ENCODE measurements at regions not wholly inside any gene's neighbourhood (a gene's known extent, or its start where the extent isn't known, plus 50 kb on each side); places are given as distances from the start of the nearest gene placed in this dataset.
"Not testable (repeated sequence)": the region's sequence is repeated elsewhere in the genome, so short reads cannot be mapped to it uniquely, and the experiment has no call there.

DNA sequence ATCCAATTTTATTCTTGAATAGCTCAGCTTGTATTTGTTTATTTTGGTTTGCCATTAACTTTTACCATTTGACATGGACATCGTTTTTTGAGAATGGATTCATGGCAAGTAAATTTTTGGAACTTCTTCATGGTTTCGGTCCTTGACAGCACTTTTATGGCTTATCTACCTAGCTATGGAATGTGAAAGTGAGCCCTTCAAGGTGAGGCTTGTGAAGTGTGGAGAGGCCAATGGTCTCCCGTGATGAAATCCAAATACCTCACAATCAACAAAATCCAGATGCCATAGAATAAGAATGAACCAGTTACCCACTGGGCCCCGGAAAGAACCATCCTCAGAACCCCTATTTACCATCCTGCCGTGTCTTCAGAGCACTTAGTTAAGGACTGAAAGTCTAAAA, 978.8 kb downstream of the FSCB start:
- no peak for ATAC-seq

DNA sequence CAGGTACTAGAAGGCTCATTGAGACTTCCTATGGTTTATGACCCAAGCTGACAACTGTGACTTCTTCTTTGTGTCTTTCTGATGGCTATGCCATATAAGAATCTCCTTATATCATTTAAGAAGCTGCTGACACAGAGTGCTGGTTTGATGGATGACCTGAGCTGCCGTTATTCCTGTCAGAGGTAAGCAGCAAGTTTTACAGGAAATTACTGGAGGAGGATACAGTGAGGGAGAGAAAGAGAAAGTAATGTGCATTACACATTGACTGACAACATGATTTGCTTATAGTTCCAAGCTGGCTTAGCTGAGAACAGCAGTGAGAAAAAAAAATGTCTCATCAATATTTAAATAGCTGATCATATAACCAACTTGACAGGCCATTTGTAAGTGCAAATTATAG, 981.4 kb downstream of the FSCB start:
- ATAC-seq: no peak

DNA sequence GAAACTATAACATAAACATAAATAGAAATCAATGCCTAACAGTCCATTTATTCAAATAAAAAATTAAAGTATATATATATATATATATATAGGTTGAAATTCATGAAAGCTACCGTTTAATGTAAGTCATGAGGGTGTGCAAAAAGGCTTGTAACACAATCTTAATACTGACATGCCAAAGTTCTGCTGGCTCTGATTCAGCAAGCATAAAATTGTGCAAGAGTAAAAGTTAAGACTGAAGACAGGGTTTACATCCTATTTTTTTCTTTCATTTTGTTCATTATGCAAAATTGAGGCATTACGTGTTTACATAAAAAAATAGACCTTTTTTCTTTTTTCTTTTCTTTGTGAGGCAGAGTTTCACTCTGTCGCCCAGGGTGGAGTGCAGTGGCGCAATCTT, 984.2 kb downstream of the FSCB start:
- no peak for ATAC-seq

DNA sequence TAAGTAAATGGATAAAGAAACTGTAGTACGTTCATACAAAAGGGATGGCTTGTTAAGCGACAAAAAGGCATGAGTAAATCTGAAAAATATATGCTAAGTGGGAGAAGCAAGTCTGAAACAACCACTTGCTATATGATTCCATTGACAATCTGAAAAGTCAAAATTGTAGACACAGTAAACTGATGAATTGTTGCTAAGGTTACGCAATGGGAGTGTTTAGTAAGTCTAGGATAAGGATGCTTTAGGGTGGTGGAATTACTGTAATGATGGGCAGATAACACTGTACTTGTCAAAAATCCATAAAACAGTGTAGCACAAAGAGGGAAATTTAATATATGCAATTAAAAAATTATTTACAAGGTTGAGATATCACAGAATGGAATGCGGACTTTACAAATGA, 984.9 kb downstream of the FSCB start:
- ATAC-seq: no peak

DNA sequence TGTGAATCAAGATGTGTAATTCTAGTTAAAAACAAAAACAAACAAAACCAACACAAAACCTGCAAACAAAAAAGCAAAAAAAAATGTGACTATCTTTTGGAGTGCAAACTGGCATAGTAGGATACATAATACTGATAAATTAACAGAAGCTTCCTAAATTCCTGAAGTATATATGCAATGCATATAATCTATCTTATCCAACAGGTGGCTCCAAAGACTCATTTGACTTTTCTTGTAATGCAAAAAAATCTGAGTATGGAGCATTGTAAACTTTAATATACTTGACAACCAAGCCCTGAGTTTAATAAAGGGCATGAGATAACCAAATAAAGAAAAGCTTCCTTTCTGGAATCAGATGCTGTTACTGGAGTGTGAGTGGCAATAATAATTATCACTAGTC, 1003.6 kb downstream of the FSCB start:
- ATAC-seq: no peak

DNA sequence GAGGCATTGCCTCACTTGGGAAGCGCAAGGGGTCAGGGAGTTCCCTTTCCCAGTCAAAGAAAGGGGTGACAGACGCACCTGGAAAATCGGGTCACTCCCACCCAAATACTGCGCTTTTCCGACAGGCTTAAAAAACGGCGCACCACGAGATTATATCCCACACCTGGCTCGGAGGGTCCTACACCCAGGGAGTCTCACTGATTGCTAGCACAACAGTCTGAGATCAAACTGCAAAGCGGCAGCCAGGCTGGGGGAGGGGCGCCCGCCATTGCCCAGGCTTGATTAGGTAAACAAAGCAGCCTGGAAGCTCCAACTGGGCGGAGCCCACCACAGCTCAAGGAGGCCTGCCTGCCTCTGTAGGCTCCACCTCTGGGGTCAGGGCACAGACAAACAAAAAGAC, 1014.7 kb downstream of the FSCB start:
- not testable (repeated sequence) for ATAC-seq

DNA sequence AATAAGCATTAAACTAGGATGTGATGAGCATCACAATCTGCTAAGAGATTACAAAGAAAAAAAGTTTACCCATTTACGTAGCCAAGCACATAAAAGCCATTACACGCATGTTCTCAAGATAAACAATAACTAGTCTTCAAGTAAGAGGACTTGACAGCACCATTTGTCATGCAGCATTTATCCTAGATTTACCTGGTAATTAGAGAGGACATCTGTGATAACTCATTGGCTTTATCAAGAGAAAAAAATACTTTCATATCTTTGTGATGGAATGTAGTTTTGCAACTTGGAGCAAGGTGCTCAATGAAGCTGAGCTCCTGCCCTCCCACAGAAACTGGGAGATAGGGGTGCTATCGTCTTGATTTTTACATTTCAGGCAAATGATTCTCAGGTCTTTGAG, 1023.7 kb downstream of the FSCB start:
- no peak for ATAC-seq

DNA sequence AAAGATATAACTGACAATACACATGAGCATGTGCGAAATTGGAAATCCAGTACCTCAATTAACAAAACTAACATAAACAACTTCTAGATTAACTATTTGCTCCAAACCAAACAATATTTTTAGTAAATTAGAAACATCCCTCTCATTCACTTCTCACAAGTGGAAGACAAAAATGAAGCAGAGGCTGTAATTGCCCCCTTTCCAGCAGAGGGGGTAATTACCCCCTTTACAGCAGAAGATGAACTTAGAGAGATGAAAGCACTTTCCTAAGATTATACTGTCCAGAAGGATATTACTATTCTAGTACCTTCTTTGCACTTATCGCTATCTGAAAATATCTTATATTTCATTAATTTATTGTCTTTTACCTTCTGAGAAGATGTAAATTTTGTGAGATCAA, 1025.2 kb downstream of the FSCB start:
- ATAC-seq: no peak

DNA sequence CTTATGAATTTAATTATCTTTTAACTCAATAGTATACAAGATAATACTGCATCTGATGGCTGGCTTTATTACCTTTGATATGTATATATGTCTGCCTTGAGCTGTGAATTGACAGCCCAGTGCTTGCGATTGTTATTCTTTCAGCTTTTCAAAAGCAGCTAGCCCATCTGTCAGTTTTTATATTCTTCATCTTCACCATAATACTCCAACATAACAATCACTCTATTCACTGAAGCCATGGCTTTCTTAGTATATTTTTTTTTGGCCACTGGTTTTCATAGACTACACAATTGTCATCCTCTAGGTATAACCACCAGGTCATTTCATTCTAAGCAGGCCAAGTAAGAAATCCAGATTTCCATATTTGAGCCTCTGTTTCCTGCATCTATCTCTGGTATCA, 1026.1 kb downstream of the FSCB start:
- ATAC-seq: no peak

DNA sequence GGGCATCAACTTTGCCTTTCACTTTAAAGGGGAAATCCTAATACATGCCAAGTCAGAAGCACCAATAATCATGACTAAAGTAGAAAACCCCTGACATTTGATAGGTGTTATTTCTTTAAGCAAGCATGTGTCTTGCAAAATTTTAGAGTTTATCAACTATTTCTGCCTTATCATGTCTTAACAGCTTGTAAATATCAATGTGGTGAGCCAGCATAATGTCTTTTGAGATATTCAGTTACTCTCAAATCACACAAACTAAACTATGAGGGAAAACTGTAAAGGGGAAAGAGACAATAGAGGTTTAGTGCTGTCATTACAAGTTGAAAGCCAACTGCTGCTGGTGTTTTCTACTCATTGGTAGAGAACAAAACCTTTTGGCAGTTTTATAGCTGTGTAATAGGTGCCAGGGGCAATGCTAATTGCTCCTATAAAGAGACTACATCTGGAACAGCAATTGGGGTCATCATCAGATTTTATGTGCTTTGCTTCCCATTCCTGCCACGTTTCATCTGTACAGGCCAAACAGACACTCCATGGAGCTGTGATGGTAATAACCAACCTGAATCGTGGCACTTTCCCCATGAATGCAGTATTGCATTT, 1027.4 kb downstream of the FSCB start:
- ATAC-seq: no peak

DNA sequence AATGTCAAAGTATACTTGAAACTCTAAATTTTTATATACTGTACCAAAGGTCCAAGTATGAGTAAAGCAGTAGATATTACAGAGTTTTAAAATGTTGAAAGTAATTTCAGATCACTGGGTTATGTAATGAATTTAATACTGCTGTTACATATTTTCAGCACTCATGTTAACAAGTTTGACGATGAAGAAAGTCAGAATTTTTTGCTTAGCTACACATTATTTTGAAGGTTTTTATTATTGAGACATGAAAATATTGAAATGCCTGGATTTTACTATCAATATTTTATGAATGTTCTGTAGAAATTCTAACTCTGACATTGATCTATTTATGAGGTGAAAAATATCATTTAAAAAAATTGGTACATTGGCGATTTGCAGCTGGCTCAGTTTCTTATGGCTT, 1030.3 kb downstream of the FSCB start:
- no peak for ATAC-seq

DNA sequence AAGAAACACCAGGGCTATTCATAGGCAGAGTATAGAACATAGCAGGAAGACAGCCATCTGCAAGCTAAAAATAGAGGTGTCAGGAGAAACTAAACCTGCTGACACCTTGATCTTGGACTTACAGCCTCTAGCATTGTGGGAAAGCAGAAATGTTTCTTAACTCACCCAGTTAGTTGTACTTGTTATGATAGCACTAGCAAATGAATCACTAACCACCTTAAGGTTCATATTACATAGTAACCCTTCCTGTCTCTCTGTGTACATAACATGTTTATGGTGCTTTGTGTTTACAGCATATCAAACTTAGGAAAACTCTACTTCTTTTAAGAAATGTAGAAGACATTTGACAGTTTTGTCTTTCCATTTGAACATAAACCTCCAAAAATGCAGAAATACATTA, 1031.3 kb downstream of the FSCB start:
- ATAC-seq: no peak

DNA sequence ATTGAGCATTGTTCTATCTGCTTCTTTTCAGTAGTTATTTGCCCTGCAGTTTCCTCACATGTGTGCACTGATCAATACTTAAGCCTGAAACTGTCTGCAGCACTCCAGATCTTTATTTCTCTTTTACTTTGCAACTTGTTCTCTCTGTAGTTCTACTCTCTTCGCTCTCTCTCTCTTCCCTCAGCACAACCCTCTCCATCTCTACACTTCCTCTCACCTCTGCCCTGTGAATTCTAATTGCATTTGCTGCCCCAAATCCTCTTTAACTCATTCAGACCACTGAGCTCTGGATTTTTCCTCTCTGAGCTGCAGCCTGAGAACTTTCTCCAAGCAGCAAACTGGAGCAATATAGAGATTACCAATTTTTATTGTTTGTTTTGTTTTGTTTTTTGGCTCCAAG, 1035.5 kb downstream of the FSCB start:
- no peak for ATAC-seq

DNA sequence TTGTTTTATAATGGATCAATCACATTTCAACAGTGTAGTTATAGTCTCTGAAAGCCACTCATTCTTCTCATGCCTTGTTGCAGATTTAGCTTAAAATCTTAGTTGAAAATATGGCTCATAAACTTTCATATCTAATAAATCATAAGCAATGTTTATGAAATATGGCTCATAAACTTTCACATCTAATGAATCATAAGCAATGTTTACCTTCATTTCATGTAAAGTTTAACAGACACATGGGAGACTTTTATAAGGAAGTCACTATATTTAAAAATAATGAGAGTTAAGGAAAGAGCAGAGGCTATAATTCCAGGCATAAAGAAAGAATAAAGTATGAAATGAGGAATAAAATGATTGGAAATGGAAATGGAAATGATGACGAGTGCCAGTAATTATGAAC, 1042.1 kb downstream of the FSCB start:
- no peak for ATAC-seq

DNA sequence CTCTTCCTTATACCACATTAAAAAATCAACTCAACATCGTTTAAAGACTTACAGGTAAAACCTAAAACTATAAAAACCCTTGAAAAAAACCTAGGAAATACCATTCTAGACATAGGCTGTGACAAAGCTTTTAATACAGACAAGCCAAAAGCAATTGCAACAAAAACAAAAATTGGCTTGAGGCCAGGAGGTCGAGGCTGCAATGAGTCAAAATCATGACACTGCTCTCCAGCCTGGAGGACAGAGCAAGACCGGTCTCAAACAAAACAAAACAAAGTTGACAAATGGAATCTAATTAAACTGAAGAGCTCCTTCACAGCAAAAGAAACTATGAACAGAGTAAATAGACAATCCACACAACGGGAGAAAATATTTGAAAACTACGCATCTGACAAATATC, 1057.8 kb downstream of the FSCB start:
- ATAC-seq: no peak

DNA sequence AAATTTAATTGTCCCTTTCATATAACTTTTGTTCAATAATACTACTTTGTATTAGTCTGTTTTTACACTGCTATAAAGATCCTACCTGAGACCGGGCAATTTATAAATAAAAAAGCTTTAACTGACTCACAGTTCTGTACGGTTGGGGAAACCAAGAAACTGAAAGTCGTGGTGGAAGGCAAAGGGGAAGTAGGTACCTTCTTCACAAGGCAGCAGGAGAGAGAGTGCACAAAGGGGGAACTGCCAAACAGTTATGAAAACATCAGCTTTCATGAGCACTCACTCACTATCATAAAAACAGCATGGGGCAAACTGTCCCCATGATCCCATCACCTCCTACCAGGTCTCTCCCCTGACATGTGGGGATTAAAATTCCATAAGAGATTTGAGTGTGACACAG, 1069.0 kb downstream of the FSCB start:
- no peak for ATAC-seq

DNA sequence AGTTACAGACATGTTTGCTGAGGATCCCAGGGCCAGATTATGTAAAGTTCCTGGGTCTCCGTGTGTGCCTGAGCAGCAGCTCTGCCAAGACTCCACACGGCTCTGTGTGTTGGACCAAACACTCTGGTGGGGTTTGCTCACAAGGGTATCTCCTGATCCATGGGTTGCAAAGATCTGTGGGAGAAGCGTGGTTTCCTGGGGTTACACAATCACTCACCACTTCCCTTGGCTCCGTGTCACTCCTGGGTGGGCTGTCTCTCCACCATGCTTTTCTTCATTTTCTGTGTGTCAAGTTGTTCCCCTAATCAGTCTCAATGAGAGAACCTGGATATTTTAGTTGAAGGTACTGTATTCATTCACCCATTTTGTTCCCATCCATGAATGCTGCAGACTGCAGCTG, 1088.8 kb downstream of the FSCB start:
- ATAC-seq: no peak

DNA sequence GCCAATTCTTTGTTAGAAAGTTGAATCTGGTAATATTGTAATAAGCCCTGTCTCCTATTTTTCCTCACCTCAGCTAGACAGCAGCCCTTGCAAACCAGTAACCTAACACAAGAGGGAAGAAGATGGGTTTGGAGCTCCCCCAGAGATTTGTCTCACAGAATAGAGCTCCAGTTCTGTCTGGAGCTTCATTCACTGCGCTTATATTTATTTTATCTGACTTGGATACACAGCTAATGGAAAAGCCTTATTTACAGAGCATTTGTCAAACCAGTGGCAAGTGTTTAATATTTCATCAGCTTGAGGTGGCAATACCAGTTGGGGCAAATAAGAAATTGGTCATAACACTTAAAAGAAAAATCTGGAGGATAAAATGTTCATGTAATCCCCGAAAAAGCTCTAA, 1094.0 kb downstream of the FSCB start:
- no peak for ATAC-seq

DNA sequence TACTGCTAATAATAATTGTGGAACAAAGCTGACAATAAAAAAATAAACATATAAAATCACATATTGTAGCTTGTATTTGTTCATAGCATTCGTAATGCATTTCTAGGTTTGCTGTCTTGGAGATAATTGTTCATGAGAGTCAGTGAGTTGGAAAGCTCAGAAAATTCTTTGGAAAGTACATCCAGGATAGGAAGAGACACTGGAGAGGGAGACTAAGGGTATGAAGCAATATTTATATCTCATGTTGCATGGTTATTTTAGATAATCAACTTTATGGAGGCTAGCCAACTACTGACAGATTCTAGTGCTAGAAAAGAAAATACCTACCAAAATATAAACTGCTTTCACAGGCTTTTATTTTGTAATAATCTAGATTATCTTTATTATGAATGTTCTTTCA, 1095.2 kb downstream of the FSCB start:
- ATAC-seq: no peak

DNA sequence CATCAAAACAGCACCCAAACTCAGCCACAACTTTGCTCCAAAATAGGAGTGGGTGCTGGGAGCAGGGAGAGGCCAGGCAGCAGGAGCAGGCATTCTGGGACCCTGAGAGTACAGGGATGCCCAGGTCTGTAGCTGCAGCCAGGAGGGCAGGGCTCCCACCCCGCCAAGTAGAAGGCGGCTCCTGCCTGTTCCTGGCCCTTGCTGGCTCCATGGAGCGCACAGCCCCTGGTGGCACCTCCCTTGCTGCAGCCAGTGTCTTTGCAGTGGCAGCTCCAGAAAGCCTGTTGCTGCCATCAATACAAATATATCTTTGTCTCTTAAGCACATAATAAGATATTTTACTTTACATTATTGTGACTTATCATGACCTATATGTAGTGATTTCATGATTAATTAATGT, 1096.5 kb downstream of the FSCB start:
- ATAC-seq: no peak

DNA sequence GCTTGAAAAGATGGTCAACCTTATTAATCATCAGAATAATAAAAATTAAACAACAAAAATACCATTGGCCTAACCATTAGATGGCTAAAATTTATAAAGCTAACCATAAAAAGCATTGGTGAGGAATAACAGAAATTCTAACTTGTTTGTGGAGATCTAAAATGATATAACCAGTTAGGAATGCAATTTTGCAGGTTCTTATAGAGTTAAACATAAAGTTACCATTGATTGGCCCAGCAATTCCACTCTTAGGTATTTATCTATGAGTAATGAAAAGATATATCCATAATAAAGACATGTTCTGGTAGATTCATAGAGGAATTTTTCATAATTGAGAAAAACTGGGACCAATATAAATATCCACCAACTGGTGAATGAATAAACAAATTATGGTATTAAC, 1098.6 kb downstream of the FSCB start:
- no peak for ATAC-seq

DNA sequence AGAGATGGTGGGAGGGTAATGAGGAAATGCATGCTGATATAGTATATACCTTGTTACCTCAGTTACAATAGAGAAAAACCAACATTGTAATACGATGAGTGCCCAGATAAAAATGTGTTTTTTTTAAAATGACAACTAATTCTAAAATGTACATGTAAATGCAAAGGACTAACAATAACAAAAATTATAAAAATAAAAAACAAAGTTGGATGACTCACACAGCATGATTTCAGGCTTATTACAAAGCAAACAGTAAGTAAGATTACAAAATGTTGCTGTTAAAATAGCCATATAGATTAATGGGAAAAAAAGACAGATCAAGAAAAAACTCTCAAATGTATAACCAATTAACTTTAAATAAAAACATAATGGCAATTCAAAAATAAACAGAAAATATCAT, 1099.4 kb downstream of the FSCB start:
- ATAC-seq: no peak

DNA sequence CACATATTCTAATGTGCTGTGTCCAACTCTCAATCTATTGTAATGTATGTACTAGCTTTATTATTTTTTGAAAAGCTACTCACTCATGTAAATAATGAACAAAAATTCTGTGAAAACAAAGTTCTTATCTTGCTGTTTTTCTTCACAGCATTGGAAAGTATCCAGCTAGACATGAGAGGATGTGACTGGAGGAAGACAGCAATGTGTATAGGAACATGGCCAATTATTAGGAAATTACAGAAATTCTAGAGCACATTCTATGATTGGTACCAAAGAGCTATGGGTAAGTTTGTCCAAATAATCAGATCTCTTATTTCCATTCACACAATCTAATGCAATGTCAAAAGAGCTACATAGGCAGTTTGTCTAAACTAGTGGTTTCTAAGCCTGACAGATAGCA, 1100.2 kb downstream of the FSCB start:
- no peak for ATAC-seq

DNA sequence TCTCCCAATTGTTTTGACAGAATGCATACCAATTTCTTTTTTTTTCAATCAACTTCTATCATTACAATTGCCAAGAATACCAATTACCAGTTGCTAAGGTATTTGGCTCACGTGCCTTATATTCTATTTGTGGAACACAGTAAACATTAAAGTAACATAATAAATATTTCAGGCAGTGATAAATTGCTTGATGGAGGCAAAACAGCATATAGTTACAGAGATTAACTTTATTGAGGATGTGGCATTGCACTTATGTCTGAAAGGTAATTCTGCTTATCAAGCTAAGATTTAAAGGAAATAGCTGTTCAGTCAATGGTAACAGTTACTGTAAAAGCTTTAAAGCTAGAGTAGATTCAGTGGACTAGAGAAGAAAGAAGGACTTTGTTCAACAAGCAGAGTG, 1107.8 kb downstream of the FSCB start:
- ATAC-seq: no peak

DNA sequence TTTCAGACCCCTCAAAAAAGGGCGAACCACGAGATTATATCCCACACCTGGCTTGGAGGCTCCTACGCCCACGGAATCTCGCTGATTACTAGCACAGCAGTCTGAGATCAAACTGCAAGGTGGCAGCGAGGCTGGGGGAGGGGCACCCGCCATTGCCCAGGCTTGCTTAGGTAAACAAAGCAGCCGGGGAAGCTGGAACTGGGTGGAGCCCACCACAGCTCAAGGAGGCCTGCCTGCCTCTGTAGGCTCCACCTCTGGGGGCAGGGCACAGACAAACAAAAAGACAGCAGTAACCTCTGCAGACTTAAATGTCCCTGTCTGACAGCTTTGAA, 1136.6 kb downstream of the FSCB start:
- not testable (repeated sequence) for ATAC-seq

All from activated CD4-positive, CD25-positive, alpha-beta regulatory T cell treated with anti-CD3 and anti-CD28 coated beads, Interleukin-2, amount 50 U/mL, for 24 hours (primary cell).